KMS-11 (cell line): ENCODE measurements at regions not wholly inside any gene's neighbourhood (a gene's known extent, or its start where the extent isn't known, plus 50 kb on each side); places are given as distances from the start of the nearest gene placed in this dataset.
"Not testable (repeated sequence)": the region's sequence is repeated elsewhere in the genome, so short reads cannot be mapped to it uniquely, and the experiment has no call there.

Source experiments
- H2AFZ ChIP-seq: fragments of 200-600 bp; sonication (generic); 2 replicates; pipeline ENCODE4 v1.6.1; 2016; ENCODE audit warnings: antibody characterized with exemption, mixed run types, low read depth
- H3K27ac ChIP-seq: fragments of 200-600 bp; sonication (generic); 2 replicates; pipeline ENCODE4 v1.6.1; 2016; ENCODE audit warnings: mild to moderate bottlenecking, mixed run types
- H3K27me3 ChIP-seq: fragments of 200-600 bp; sonication (generic); 2 replicates; pipeline ENCODE4 v1.6.1; 2017; ENCODE audit warnings: mild to moderate bottlenecking, low read depth, mixed run types, moderate library complexity; ENCODE audit not compliant: insufficient read depth
- H3K36me3 ChIP-seq: fragments of 200-600 bp; sonication (generic); 2 replicates; pipeline ENCODE4 v1.6.1; 2017; ENCODE audit warnings: mild to moderate bottlenecking, mixed run types; ENCODE audit not compliant: insufficient read depth
- H3K4me1 ChIP-seq: fragments of 200-600 bp; sonication (generic); 2 replicates; pipeline ENCODE4 v1.6.1; 2016; ENCODE audit warnings: mild to moderate bottlenecking, low read depth, mixed run types; ENCODE audit not compliant: poor library complexity, severe bottlenecking
- H3K4me2 ChIP-seq: fragments of 200-600 bp; sonication (generic); 2 replicates; pipeline ENCODE4 v1.7.0; 2016; ENCODE audit warnings: mild to moderate bottlenecking, mixed run types
- H3K4me3 ChIP-seq: fragments of 200-600 bp; sonication (generic); IDR thresholded peaks from 2 replicates; pipeline ENCODE4 v1.6.1; 2017; ENCODE audit warnings: low read depth, low read length, mixed read lengths; ENCODE audit not compliant: insufficient read depth
- H3K79me2 ChIP-seq: fragments of 200-600 bp; sonication (generic); 2 replicates; pipeline ENCODE4 v1.6.1; 2016; ENCODE audit warnings: low read depth, mixed run types; ENCODE audit not compliant: insufficient read depth
- H3K9ac ChIP-seq: fragments of 200-600 bp; sonication (generic); 2 replicates; pipeline ENCODE4 v1.6.1; 2016; ENCODE audit warnings: mild to moderate bottlenecking, mixed run types
- H4K20me1 ChIP-seq: fragments of 200-600 bp; sonication (generic); 2 replicates; pipeline ENCODE4 v1.6.1; 2016; ENCODE audit warnings: mild to moderate bottlenecking, mixed run types; ENCODE audit not compliant: insufficient read depth

DNA sequence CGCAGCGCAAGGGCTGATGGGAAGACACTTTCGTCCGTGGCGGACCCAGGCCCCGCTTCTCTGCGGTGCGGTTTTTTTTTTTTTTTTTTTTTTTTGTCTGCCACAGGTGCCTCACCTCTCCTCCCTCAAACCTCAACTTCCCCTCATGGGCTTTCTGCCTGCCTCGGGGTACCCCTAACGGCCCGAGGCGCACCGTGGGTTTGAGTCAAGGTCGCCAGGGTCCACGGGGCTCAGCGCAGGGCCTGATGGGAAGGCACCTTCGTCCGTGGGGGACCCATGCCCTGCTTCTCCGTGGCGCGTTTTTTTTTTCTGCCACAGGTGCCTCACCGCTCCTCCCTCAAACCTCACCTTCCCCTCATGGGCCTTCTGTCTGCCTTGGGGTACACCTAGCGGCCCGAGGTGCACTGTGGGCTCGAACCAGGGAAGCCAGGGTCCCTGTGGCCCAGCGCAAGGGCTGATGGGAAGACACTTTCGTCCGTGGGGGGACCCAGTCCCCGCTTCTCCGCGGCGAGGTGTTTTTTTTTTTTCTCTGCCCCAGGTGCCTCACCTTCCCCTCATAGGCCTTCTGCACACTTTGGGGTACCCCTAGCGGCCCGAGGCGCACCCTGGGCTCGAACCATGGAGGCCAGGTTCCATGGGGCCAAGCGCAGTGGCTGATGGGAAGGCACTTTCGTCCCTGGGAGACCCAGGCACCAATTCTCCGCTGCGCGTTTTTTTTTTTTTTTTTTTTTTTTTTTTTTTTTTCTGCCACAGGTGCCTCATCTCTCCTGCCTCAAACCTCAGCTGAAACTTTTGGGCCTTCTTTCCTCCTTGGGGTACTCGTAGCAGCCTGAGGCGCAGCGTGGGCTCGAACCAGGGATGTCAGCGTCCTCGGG, 165.2 kb upstream of the ZNG1F start:
- H3K9ac ChIP-seq, result peak overlapping the region; percentile 44; the same call in 1 of the 2 replicates
- not testable (repeated sequence) for H3K4me2 ChIP-seq

DNA sequence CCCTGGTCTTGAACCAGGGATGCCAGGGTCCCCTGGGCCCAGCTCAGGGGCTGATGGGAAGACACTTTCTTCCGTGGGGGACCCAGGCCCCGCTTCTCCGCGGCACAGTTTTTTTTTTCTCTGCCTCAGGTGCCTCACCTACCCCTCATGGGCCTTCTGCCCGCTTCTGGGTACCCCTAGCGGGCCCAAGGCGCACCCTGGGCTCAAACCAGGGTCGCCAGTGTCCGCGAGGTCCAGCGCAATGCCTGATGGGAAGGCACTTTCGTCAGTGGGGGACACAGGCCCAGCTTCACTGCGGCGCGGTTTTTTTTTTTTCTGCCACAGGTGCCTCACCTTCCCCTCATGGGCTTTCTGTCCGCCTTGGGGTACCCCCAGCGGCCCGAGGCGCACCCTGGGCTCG, 163.9 kb upstream of the ZNG1F start:
- not testable (repeated sequence) for H3K27ac ChIP-seq, H3K4me3 ChIP-seq, H3K27me3 ChIP-seq, H3K4me2 ChIP-seq, H4K20me1 ChIP-seq, H3K9ac ChIP-seq, H2AFZ ChIP-seq, H3K36me3 ChIP-seq, H3K4me1 ChIP-seq, H3K79me2 ChIP-seq

More for the DNA sequence above, 165.2 kb upstream of the ZNG1F start:
- H3K36me3 ChIP-seq, H3K4me3 ChIP-seq, H3K79me2 ChIP-seq, H3K4me1 ChIP-seq, H3K27me3 ChIP-seq, H4K20me1 ChIP-seq: not testable (repeated sequence)
- H3K27ac ChIP-seq, result peak overlapping the region; percentile 45
- peak overlapping the region; percentile 59; the same call in 1 of the 2 replicates for H2AFZ ChIP-seq

DNA sequence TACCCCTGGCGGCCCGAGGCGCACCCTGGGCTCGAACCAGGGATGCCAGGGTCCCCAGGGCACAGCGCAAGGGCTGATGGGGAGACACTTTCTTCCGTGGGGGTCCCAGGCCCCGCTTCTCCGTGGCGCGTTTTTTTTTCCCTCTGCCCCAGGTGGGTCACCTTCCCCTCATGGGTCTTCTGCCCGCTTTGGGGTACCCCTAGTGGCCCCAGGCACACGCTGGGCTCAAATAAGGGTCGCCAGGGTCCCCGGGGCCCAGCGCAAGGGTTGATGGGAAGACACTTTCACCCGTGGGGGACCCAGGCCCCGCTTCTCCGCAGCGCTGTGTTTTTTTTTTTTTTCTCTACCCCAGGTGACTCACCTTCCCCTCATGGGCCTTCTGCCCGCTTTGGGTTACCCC, 163.3 kb upstream of the ZNG1F start:
- H3K79me2 ChIP-seq, H3K9ac ChIP-seq, H3K4me1 ChIP-seq, H4K20me1 ChIP-seq, H3K27ac ChIP-seq, H3K4me3 ChIP-seq, H3K4me2 ChIP-seq, H3K27me3 ChIP-seq, H3K36me3 ChIP-seq, H2AFZ ChIP-seq: not testable (repeated sequence)

DNA sequence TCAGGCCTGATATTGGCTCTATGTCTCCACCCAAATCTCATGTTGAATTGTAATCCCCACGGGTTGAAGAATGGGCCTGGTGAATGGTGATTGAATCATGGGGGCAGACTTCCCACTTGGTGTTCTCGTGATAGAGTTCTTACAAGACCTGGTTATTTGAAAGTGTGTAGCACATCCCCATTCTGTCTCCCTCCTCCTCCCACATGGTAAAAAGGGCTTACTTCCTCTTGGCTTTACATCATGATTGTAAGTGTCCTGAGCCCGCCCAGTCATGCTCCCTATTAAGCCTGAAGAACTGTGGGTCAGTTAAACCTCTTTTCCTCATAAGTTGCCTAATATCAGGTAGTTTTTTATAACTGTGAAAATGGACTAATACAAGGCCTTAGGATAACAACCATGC, 158.8 kb upstream of the ZNG1F start:
- H3K36me3 ChIP-seq, H4K20me1 ChIP-seq, H2AFZ ChIP-seq, H3K27me3 ChIP-seq, H3K4me1 ChIP-seq, H3K4me2 ChIP-seq, H3K27ac ChIP-seq, H3K79me2 ChIP-seq, H3K4me3 ChIP-seq, H3K9ac ChIP-seq: not testable (repeated sequence)

DNA sequence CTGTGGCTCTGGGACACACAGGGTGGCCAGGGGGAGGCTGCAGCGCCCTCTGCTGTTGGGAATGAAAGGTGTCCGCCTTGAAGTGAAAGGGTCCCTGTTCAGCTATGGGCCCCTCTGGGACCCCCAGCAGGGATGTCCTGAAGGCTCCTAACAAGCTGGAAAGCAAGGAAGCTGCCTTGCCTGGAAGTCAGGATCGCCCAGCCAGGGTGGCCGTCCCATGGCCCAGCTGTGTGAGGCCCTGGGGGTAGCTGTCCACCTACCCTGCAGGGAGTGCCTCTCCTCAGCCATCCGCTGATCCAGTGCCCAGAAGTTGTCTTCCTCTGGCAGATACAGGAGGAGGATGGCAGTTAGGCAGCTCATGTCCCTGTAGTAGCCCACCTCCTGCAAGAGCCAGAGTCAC, 143.4 kb upstream of the ZNG1F start:
- H3K79me2 ChIP-seq, H4K20me1 ChIP-seq, H3K4me2 ChIP-seq, H2AFZ ChIP-seq, H3K27me3 ChIP-seq, H3K4me1 ChIP-seq, H3K9ac ChIP-seq, H3K27ac ChIP-seq, H3K36me3 ChIP-seq, H3K4me3 ChIP-seq: not testable (repeated sequence)

DNA sequence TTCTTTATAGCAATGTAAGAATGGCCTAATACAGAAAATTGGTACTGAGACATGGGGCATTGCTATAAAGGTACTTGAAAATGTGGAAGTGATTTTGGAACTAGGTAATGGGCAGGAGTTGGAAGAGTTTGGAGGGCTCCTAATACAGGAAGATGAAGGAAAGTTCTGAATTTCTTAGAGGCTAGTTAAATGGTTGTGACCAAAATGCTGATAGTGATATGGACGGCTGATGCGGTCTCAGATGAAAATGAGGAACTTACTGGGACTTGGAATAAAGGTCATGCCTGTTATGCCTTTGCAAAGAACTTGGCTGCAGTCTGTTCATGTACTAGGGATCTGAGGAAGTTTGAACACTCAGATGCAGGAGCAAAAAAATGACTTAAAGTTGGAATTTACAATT, 132.2 kb upstream of the ZNG1F start:
- H3K4me1 ChIP-seq, H3K36me3 ChIP-seq, H4K20me1 ChIP-seq, H2AFZ ChIP-seq, H3K27me3 ChIP-seq, H3K4me3 ChIP-seq, H3K27ac ChIP-seq, H3K9ac ChIP-seq, H3K4me2 ChIP-seq, H3K79me2 ChIP-seq: not testable (repeated sequence)

DNA sequence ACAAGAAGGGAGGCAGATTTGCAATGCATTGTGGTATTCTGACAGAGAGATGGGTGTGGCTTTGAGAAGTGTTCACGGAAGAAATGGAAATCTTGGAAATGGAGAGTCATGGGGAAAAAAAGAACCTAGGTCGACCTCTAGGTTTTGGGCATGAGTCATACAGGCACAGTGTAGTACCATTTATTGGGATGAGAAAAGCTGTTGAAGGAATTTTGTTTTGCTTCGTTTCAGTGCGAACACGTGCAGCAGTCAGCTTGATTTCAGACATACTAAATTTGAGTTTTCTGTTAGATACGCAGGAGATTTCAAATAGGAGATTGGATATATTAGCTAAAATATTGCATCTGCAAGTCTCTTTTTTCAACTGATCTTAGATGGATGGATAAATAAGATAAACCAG, 119.8 kb upstream of the ZNG1F start:
- not testable (repeated sequence) for H3K4me2 ChIP-seq, H3K9ac ChIP-seq, H4K20me1 ChIP-seq, H3K79me2 ChIP-seq, H3K4me1 ChIP-seq, H3K27me3 ChIP-seq, H3K4me3 ChIP-seq, H3K36me3 ChIP-seq, H2AFZ ChIP-seq, H3K27ac ChIP-seq

DNA sequence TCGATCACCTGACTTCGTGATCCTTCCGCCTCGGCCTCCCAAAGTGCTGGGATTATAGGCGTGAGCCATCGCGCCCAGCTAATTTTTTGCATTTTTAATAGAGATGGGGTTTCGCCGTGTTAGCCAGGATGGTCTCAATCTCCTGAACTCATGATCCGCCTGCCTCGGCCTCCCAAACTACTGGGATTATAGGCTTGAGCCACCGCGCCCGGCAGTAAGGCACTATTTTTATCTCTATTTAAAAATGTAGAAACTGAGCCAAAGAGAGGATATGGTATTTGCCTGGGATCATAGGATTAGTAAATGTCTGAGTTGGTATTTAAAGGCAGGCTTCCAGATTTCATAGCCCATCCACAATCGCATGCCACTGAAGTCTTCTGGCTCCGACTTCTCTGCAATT, 96.6 kb upstream of the ZNG1F start:
- H3K79me2 ChIP-seq, H3K4me2 ChIP-seq, H3K36me3 ChIP-seq, H3K4me3 ChIP-seq, H4K20me1 ChIP-seq, H3K27ac ChIP-seq, H3K27me3 ChIP-seq, H3K4me1 ChIP-seq, H2AFZ ChIP-seq, H3K9ac ChIP-seq: not testable (repeated sequence)

DNA sequence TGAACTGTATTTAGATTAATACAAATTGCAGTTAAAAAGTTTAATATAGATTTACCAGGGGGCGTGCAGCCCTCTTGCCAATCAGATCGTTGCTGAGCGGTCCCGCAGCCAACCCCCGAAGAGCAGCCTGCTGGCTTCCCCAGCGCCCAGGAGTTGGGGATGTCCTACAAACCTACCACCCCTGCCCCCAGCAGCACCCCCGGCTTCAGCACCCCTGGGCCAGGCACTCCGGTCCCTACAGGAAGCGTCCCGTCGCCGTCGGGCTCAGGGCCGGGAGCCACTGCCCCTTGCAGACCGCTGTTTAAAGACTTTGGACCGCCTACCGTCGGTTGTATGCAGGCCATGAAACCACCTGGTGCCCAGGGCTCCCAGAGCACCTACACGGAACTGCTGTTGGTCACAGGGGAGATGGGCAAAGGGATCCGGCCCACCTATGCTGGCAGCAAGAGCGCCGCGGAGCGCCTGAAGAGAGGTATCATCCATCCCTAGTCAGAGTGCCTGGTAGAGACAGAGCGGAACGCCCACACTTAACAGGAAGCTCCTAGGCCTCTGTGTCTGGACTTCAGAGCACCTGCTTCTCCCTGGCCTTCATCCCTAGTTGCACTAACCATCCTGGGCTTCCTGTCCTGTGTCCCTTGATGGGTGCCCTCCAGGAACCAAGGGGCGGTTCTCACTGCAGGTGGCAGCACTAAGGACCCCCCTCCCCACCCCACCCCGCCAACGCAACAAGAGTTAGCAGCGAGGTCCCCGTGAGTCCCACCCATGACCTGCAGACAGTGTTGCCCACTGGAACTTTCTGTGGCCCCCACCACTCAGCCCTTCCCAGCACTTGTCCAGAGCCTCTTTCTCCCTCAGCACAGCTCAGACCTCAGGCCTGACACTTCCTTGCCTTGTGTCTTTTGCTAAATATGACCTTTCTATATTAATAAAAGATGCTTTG, 91.5 kb upstream of the ZNG1F start:
- H3K79me2 ChIP-seq, H3K27me3 ChIP-seq, H3K4me1 ChIP-seq, H3K27ac ChIP-seq, H2AFZ ChIP-seq, H4K20me1 ChIP-seq, H3K4me3 ChIP-seq, H3K9ac ChIP-seq, H3K36me3 ChIP-seq, H3K4me2 ChIP-seq: not testable (repeated sequence)

DNA sequence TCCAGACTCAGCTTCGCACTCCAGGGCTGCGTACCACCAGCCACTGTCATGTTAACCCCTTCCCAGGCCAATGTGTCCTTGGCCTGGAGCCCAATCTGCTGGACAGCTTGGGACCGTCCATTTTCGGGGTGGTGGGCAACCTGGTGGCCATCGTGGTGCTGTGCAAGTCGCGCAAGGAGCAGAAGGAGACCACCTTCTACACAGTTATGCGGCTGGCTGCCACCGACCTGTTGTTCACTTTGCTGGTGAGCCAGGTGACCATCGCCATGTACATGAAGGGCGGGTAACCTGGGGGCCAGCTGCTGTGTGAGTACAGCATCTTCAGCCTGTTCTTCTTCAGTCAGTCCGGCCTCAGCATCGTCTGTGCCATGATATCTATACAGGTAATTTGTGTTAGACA, 90.3 kb upstream of the ZNG1F start:
- H3K79me2 ChIP-seq, H3K36me3 ChIP-seq, H3K9ac ChIP-seq, H2AFZ ChIP-seq, H3K4me3 ChIP-seq, H3K27ac ChIP-seq, H4K20me1 ChIP-seq, H3K4me2 ChIP-seq, H3K27me3 ChIP-seq, H3K4me1 ChIP-seq: not testable (repeated sequence)
